BLaER1 treated with 17β-estradiol and CSF1 and Interleukin-3, amounts not matched to agents 10 nM and 100 nM (cell line): ENCODE measurements at regions not wholly inside any gene's neighbourhood (a gene's known extent, or its start where the extent isn't known, plus 50 kb on each side); places are given as distances from the start of the nearest gene placed in this dataset.

Experiments used
- H3K27ac ChIP-seq, 11 experiments: shearing (Covaris generic); formaldehyde crosslinking; 2 replicates each; pipeline ENCODE4 v1.8.1; 2022
- H3K27me3 ChIP-seq, 11 experiments: shearing (Covaris generic); formaldehyde crosslinking; 2 replicates each; pipeline ENCODE4 v1.8.1; 2022
- H3K36me3 ChIP-seq, 11 experiments: shearing (Covaris generic); formaldehyde crosslinking; 2 replicates each; pipeline ENCODE4 v1.8.1; 2022
- H3K4me1 ChIP-seq, 10 experiments: shearing (Covaris generic); formaldehyde crosslinking; 2 replicates each; pipeline ENCODE4 v1.8.1; 2022
- H3K4me2 ChIP-seq, 11 experiments: shearing (Covaris generic); formaldehyde crosslinking; 2 replicates each; pipeline ENCODE4 v1.8.1; 2022
- H3K4me3 ChIP-seq, 10 experiments: shearing (Covaris generic); formaldehyde crosslinking; 2 replicates each; pipeline ENCODE4 v1.8.1; 2022
- H3K9ac ChIP-seq, 11 experiments: shearing (Covaris generic); formaldehyde crosslinking; 2 replicates each; pipeline ENCODE4 v1.8.1; 2022
- H3K9me3 ChIP-seq, 11 experiments: shearing (Covaris generic); formaldehyde crosslinking; replicated peaks in 1 of 11; 2 replicates each; pipeline ENCODE4 v1.8.1; 2022
- H4K20me1 ChIP-seq, 11 experiments: shearing (Covaris generic); formaldehyde crosslinking; 2 replicates each; pipeline ENCODE4 v1.8.1; 2022
- Cebpa-rat ChIP-seq, 11 experiments: shearing (Covaris generic); IDR thresholded peaks; 2 replicates each; pipeline ENCODE4 v1.8.1; 2022

DNA sequence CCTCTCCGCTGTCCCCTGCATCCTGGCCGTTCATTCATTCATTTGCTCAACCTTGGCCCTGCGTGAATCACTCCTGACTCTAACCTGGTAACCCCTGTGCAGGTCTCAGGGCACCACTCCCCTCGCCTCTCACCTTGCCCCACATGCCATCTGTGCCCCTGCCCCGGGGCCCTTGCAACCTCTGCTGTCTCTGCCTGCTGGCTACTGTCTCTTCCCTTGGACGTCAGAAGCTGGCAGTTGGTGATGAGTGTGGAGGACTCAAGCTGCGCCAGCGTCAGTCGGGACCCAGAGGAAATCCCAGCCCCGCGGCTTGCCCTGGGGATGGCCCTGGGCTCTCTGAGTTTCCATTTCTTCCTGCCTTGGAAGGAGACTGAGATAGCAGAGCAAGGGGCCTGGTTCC, 154.9 kb downstream of the OLFM1 start:
- H3K4me1 ChIP-seq, result peaks cover 7 to 100% (median 92%) of the 10 kb centered on the region in 10 experiments; a peak in 19 of 20 replicates
- no peaks in the 10 kb centered on the region for H3K36me3 ChIP-seq
- H3K4me3 ChIP-seq, result no peak overlapping the region
- peak overlapping the region in 3 of 11 experiments; percentile 23 to 36 (median 35); a peak in 2 of 22 replicates for H3K9ac ChIP-seq
- no peaks in the 10 kb centered on the region for H3K9me3 ChIP-seq
- H4K20me1 ChIP-seq, result peaks cover 0 to 36% (median 0%) of the 10 kb centered on the region in 11 experiments; a peak in 4 of 22 replicates
- H3K4me2 ChIP-seq, result peak overlapping the region in 9 of 11 experiments; percentile 22 to 94 (median 72); a peak in 17 of 22 replicates
- TF ChIP-seq Cebpa-rat (IDR thresholded peaks at IDR 0.05), result no peak
- no peak overlapping the region for H3K27ac ChIP-seq
- H3K27me3 ChIP-seq, result peaks cover 0 to 14% (median 9%) of the 10 kb centered on the region in 11 experiments; a peak in 8 of 22 replicates

DNA sequence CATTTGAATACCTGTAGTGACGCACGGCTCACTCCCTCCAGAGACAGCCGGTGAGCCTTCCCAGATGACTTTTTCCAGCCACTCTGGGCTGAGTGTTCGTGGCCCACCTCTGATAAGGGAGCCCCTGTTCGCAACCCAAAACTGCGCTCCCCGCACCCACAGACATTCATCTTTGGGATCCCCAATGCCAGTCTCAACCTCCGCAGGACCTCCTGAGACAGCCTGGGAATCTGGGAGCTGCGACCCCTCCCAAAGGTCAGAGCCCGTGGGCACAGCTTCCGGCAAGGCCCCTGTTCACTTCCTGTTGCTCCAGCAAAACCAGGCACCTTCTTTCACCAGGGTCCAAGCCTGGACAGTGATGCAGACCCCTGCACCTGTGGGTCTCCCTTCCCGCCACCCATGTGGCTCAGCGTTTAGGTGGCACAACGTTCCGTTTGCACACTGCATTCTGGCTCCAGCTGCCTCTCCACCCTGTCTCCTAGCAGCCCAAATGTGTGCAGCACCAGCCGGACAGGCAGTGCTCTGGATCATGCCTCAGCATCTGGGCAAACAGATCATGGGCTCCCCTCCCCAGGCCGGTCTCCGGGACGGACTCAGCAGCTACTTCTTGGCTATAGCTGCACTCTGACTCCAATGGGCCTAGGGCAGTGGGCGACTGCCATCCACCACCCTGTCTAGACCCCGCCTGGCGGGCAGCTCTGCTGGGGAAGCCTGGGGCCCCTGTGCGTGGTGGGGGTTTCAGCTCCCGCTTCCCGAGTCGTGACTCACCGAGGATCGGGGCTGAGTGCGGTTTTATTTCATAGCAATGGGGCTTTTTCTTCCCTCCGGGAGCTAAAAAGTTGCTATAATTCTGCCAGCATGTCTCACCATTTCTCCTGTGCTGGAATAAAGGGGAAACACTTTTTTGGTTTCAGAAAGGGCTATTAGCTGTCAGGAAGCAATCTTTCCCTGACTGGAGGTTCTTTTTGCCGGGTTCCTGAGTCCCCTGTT, 156.0 kb downstream of the OLFM1 start:
- H3K9ac ChIP-seq, result 0 out of 22 replicates have a peak overlapping the region, but pooled peaks of 1 of the 11 experiments have one; percentile 35
- peaks cover 0 to 14% (median 9%) of the 10 kb centered on the region in 11 experiments; a peak in 8 of 22 replicates for H3K27me3 ChIP-seq
- no peaks in the 10 kb centered on the region for H3K36me3 ChIP-seq
- peaks cover 0 to 36% (median 0%) of the 10 kb centered on the region in 11 experiments; a peak in 4 of 22 replicates for H4K20me1 ChIP-seq
- H3K27ac ChIP-seq, result no peak overlapping the region
- peak overlapping the region in 9 of 11 experiments; percentile 22 to 94 (median 72); a peak in 18 of 22 replicates for H3K4me2 ChIP-seq
- no peak for TF ChIP-seq Cebpa-rat (IDR thresholded peaks at IDR 0.05)
- H3K9me3 ChIP-seq, result no peaks in the 10 kb centered on the region
- H3K4me1 ChIP-seq, result peaks cover 7 to 98% (median 87%) of the 10 kb centered on the region in 10 experiments; a peak in 19 of 20 replicates
- no peak overlapping the region for H3K4me3 ChIP-seq

DNA sequence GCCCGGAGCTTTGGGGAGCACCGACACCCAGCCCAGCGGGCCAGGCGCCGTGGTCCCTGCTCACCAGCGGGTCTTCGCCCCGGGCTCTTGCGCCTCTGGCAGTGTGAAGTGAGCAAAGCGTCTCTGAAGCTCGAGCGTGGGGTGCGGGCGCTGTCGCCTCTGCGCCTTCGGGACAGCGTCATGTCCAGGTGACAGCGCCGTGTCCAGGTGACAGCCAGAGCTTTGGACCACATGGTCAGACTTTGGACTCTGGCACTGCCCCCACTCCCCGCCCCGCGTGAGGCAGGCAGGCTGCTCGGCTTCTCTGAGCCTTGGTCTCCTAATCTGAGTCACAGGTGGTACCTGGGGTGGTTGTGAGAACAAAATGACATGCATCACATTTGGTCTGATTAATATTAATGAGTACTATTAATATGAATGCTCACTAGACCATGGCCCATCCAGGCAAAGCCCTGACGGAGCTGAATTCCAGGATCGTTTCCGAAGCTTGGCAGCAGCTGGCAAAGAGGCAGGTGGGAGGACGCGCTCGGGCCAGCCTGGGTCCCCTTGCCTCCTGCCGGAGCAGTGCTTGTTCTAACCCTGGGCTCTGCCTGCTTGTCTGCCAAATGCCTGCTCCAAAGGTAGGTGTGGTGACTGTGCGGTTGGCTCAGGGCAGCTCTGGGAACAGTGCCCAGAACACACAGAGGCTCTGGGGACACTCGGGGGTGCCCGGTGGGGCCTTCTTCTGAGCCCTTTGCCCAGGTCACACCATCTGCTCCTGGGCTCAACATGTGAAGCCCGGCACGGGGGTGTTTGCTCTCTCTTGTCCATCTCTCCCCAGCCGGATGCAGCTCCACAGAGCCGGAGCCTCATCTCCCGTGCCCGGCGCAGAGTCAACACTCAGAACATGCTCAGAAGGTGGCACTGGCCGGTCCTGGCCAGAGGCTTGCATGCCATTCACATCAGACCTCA, 157.1 kb downstream of the OLFM1 start:
- peaks cover 0 to 36% (median 0%) of the 10 kb centered on the region in 11 experiments; a peak in 4 of 22 replicates for H4K20me1 ChIP-seq
- no peaks in the 10 kb centered on the region for H3K36me3 ChIP-seq
- H3K4me2 ChIP-seq, result peak overlapping the region in 9 of 11 experiments; percentile 22 to 94 (median 72); a peak in 17 of 22 replicates
- H3K27me3 ChIP-seq, result peaks cover 0 to 14% (median 9%) of the 10 kb centered on the region in 11 experiments; a peak in 8 of 22 replicates
- H3K27ac ChIP-seq, result no peak overlapping the region
- H3K9me3 ChIP-seq, result no peaks in the 10 kb centered on the region
- no peak overlapping the region for H3K4me3 ChIP-seq
- no peak for TF ChIP-seq Cebpa-rat (IDR thresholded peaks at IDR 0.05)
- H3K4me1 ChIP-seq, result peaks cover 7 to 88% (median 82%) of the 10 kb centered on the region in 10 experiments; a peak in 19 of 20 replicates
- peak overlapping the region in 1 of 11 experiments; percentile 9; a peak in 1 of 22 replicates for H3K9ac ChIP-seq

DNA sequence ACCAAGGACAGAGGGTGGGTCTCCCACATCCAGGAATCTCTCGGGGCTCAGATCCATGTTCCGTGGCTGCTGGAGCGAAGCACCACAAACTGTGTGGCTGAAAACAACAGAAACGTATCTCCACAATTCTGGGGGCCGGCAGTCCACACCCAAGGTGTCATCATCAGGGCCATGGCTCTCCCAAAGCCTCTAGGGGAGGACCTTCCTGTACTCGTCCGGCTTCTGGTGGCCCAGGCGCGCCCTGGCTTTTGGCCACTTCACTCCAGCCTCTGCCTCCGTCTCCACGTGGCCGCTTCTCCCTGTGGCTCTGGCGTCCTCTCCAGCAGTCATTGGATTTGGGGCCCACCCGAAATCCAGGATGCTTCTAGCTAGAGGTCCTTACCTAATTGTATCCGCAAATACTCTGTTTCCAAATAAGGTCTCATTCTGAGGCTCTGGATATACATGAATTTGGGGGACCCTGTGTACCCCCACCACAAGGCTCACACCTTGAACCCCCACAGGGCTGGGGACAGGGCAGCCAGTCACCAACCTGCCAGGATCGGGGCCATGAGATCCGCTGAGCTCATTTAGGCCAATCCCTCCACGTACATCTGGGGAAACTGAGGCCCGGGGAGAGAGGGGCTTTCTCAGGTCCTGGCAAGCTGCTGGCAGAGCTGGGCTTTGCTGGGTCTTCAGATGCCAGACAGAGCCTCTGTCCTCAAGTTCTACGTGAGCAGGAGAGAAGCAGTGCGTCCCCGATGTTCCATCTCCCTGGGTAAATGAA, 158.2 kb downstream of the OLFM1 start:
- H3K4me1 ChIP-seq, result peaks cover 7 to 78% (median 73%) of the 10 kb centered on the region in 10 experiments; a peak in 19 of 20 replicates
- peaks cover 0 to 36% (median 0%) of the 10 kb centered on the region in 11 experiments; a peak in 4 of 22 replicates for H4K20me1 ChIP-seq
- H3K4me2 ChIP-seq, result peak overlapping the region in 8 of 11 experiments; percentile 49 to 94 (median 80); a peak in 18 of 22 replicates
- peaks cover 0 to 14% (median 9%) of the 10 kb centered on the region in 11 experiments; a peak in 8 of 22 replicates for H3K27me3 ChIP-seq
- no peaks in the 10 kb centered on the region for H3K36me3 ChIP-seq
- H3K27ac ChIP-seq, result no peak overlapping the region
- peak overlapping the region in 1 of 11 experiments; percentile 9; a peak in 1 of 22 replicates for H3K9ac ChIP-seq
- no peak overlapping the region for H3K4me3 ChIP-seq
- H3K9me3 ChIP-seq, result no peaks in the 10 kb centered on the region
- no peak for TF ChIP-seq Cebpa-rat (IDR thresholded peaks at IDR 0.05)

DNA sequence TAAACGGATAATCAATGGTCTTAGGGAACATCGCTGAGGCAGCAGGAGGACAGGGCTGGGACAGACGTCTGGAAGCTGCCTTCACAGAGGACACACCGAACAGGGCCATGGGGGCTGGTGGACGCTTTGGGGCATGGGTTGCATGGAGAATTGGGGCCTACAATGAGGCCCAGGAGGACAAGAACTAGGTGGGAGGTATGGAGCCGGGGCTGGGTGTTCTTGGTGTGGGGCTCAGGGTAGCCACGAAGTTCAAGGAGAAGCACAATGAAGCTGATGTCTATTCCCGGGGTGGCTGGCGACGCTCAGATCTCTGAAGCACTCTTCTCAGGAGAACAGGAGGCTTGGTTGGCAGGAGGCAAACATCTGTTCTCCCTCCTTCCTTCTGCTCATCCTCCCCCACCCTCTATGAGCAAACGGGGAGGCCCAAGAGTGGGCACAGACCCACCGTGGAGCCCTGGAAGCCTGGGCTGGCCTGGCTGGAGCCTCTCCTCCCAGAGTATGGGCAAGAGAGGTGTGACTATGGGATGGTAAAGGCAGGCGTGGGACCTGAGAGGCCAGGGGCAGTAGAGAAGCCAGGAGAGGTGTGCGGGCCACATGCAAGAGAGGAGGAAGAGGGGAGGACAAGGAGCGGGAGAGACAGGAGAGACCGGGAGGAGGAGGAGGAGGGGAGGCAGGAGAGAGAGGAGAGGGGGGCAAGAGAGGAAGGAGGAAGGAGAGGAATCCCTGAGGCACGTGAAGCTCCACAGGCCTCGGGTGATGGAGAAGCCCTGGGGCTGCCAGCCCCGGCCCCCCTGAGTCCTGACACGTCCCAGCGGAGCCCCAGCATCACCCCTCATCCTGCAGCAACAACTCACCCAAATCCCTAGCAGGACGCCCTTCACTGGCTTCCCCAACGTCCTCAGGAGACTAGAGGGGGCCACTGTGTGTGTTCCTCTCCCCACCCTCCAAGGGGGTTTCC, 159.1 kb downstream of the OLFM1 start:
- Histone ChIP-seq H3K27me3 (peaks cover 0 to 14% (median 9%) of the 10 kb centered on the region in 11 experiments; a peak in 8 of 22 replicates), H3K36me3 (no peaks in the 10 kb centered on the region), H3K9me3 (no peaks in the 10 kb centered on the region), H3K27ac (no peak overlapping the region), H4K20me1 (peaks cover 0 to 42% (median 0%) of the 10 kb centered on the region in 11 experiments; a peak in 5 of 22 replicates), H3K4me3 (no peak overlapping the region), H3K4me1 (peaks cover 7 to 77% (median 68%) of the 10 kb centered on the region in 10 experiments; a peak in 19 of 20 replicates), H3K4me2 (peak overlapping the region in 10 of 11 experiments; percentile 15 to 94 (median 72); a peak in 20 of 22 replicates), H3K9ac (peak overlapping the region in 2 of 11 experiments; percentile 32 to 38; a peak in 2 of 22 replicates)
- no peak for TF ChIP-seq Cebpa-rat (IDR thresholded peaks at IDR 0.05)

DNA sequence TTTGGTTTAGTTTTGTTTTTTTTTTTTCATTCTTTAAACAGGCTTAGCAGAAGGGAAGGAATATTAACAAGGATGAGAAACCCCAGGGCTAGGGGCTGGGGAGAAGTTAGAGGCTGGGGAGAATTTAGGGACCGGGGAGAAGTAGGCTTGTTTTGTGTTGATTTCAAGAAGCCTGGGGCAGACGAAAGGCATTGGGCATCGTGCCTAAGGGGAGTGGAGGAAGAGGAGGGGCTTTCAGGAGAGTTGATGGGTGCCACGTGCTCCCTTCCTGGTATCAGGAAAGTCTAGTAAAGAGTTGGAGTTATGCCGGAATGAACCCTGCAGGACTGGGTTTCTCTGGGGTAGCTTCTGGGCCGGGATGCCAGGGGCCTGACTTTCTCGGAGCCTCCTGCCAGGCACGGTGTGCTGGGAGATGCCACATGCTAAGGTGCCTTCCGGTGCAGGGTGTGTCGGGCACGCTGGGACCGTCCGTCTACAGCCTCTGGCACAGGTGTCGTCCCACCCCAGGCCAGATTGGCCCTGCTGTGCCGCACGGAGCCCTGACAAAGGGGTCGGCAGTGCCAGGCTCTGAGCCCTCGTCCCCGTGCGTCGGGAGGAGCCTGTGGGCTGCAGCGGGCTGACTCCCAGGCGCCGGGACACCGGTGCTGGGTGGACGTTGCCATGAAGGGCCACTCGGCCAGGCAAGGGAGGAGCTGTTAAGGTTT, 159.9 kb downstream of the OLFM1 start:
- no peak overlapping the region for H3K4me3 ChIP-seq
- no peak overlapping the region for H3K27ac ChIP-seq
- peaks cover 7 to 69% (median 60%) of the 10 kb centered on the region in 10 experiments; a peak in 19 of 20 replicates for H3K4me1 ChIP-seq
- H4K20me1 ChIP-seq, result peaks cover 0 to 39% (median 0%) of the 10 kb centered on the region in 11 experiments; a peak in 5 of 22 replicates
- H3K9me3 ChIP-seq, result no peaks in the 10 kb centered on the region
- no peaks in the 10 kb centered on the region for H3K36me3 ChIP-seq
- H3K9ac ChIP-seq, result 0 out of 22 replicates have a peak overlapping the region, but pooled peaks of 2 of the 11 experiments have one; percentile 32 to 38
- H3K27me3 ChIP-seq, result peaks cover 0 to 14% (median 9%) of the 10 kb centered on the region in 11 experiments; a peak in 8 of 22 replicates
- no peak for TF ChIP-seq Cebpa-rat (IDR thresholded peaks at IDR 0.05)
- H3K4me2 ChIP-seq, result peak overlapping the region in 10 of 11 experiments; percentile 15 to 94 (median 72); a peak in 19 of 22 replicates
